ENCODE measurements at regions not wholly inside any gene's neighbourhood (a gene's known extent, or its start where the extent isn't known, plus 50 kb on each side); places are given as distances from the start of the nearest gene placed in this dataset.

GRCh38 chr2:49465157-49465831 is 311.0 kb upstream of the FSHR start:
- Mint-ChIP-seq H3K27me3 (no peaks in the 10 kb centered on the region), H3K27ac (no peak overlapping the region), H3K4me3 (no peak overlapping the region), H3K4me1 (no peaks in the 10 kb centered on the region), H3K9me3 (ENCODE audit: low read depth) (peaks cover 18% of the 10 kb centered on the region), H3K36me3 (ENCODE audit: low read depth) (no peaks in the 10 kb centered on the region)
- ChIA-PET CTCF (no interaction called here), POLR2A (no interaction called here)
- DNase-seq (no peak), ATAC-seq (no peak)
- intact Hi-C loops (cut with DNase I, micrococcal nuclease): no loop called here

GRCh38 chr2:49459314-49459993 is 305.1 kb upstream of the FSHR start:
- Mint-ChIP-seq H3K27me3 (no peaks in the 10 kb centered on the region), H3K9me3 (ENCODE audit: low read depth) (peaks cover 5% of the 10 kb centered on the region), H3K4me3 (no peak overlapping the region), H3K36me3 (ENCODE audit: low read depth) (no peaks in the 10 kb centered on the region), H3K4me1 (no peaks in the 10 kb centered on the region), H3K27ac (no peak overlapping the region)
- DNase-seq: no peak
- intact Hi-C loops (cut with DNase I, micrococcal nuclease): no loop called here
- POLR2A ChIA-PET: no interaction called here
- CTCF ChIA-PET: no interaction called here
- no peak for ATAC-seq

GRCh38 chr2:49444005-49444404 is 289.7 kb upstream of the FSHR start:
- intact Hi-C loops (cut with DNase I, micrococcal nuclease): no loop called here
- Mint-ChIP-seq H3K27me3 (no peaks in the 10 kb centered on the region), H3K36me3 (ENCODE audit: low read depth) (no peaks in the 10 kb centered on the region), H3K4me3 (no peak overlapping the region), H3K4me1 (no peaks in the 10 kb centered on the region), H3K9me3 (ENCODE audit: low read depth) (no peaks in the 10 kb centered on the region), H3K27ac (no peak overlapping the region)
- DNase-seq: no peak
- ATAC-seq: no peak
- CTCF ChIA-PET: no interaction called here
- POLR2A ChIA-PET: no interaction called here

GRCh38 chr2:49426996-49427395 is 272.7 kb upstream of the FSHR start:
- intact Hi-C loops (cut with DNase I, micrococcal nuclease): no loop called here

GRCh38 chr2:49416252-49416651 is 261.9 kb upstream of the FSHR start:
- intact Hi-C loops (cut with DNase I, micrococcal nuclease): no loop called here
- no peaks in the 10 kb centered on the region for H3K27me3 Mint-ChIP-seq
- H3K27ac Mint-ChIP-seq: no peak overlapping the region
- DNase-seq: no peak
- no peak overlapping the region for H3K4me3 Mint-ChIP-seq
- H3K9me3 Mint-ChIP-seq (ENCODE audit: low read depth): no peaks in the 10 kb centered on the region
- no peak for ATAC-seq
- ChIA-PET POLR2A (no interaction called here), CTCF (interaction anchor here (0.8 kb wide), 1 partner anchor 728 kb away, joined by 3 read pairs; no protein-coding TSS in a partner anchor)
- no peaks in the 10 kb centered on the region for H3K4me1 Mint-ChIP-seq
- H3K36me3 Mint-ChIP-seq (ENCODE audit: low read depth): no peaks in the 10 kb centered on the region

More at GRCh38 chr2:49426996-49427395, 272.7 kb upstream of the FSHR start:
- no peak overlapping the region for H3K4me3 Mint-ChIP-seq
- no peak overlapping the region for H3K27ac Mint-ChIP-seq
- ATAC-seq (no peak), DNase-seq (no peak)
- peaks cover 2% of the 10 kb centered on the region for H3K9me3 Mint-ChIP-seq (ENCODE audit: low read depth)
- no peaks in the 10 kb centered on the region for H3K27me3 Mint-ChIP-seq
- no peaks in the 10 kb centered on the region for H3K4me1 Mint-ChIP-seq
- ChIA-PET CTCF (no interaction called here), POLR2A (no interaction called here)
- H3K36me3 Mint-ChIP-seq (ENCODE audit: low read depth): no peaks in the 10 kb centered on the region

- no peak for ATAC-seq
- Mint-ChIP-seq H3K27ac (no peak overlapping the region), H3K36me3 (ENCODE audit: low read depth) (no peaks in the 10 kb centered on the region), H3K9me3 (ENCODE audit: low read depth) (peaks cover 11% of the 10 kb centered on the region), H3K4me1 (no peaks in the 10 kb centered on the region), H3K4me3 (no peak overlapping the region), H3K27me3 (no peaks in the 10 kb centered on the region)
- CTCF ChIA-PET: no interaction called here
- POLR2A ChIA-PET: no interaction called here
- DNase-seq: no peak
- intact Hi-C loops (cut with DNase I, micrococcal nuclease): no loop called here
Measured at GRCh38 chr2:49404108-49404507, 249.8 kb upstream of the FSHR start.

- DNase-seq: no peak
- H3K36me3 Mint-ChIP-seq (ENCODE audit: low read depth): no peaks in the 10 kb centered on the region
- no peaks in the 10 kb centered on the region for H3K4me1 Mint-ChIP-seq
- H3K9me3 Mint-ChIP-seq (ENCODE audit: low read depth): peaks cover 6% of the 10 kb centered on the region
- ATAC-seq: no peak
- POLR2A ChIA-PET: no interaction called here
- no peak overlapping the region for H3K27ac Mint-ChIP-seq
- no peaks in the 10 kb centered on the region for H3K27me3 Mint-ChIP-seq
- intact Hi-C loops (cut with DNase I, micrococcal nuclease): no loop called here
- CTCF ChIA-PET: no interaction called here
- no peak overlapping the region for H3K4me3 Mint-ChIP-seq
Measured at GRCh38 chr2:49403637-49404036, 249.3 kb upstream of the FSHR start.

GRCh38 chr2:49379406-49379805 is 225.1 kb upstream of the FSHR start:
- no peak overlapping the region for H3K27ac Mint-ChIP-seq
- no peaks in the 10 kb centered on the region for H3K27me3 Mint-ChIP-seq
- H3K4me1 Mint-ChIP-seq: no peaks in the 10 kb centered on the region
- H3K9me3 Mint-ChIP-seq (ENCODE audit: low read depth): peaks cover 16% of the 10 kb centered on the region
- ChIA-PET POLR2A (no interaction called here), CTCF (no interaction called here)
- H3K4me3 Mint-ChIP-seq: no peak overlapping the region
- DNase-seq (no peak), ATAC-seq (no peak)
- intact Hi-C loops (cut with DNase I, micrococcal nuclease): no loop called here
- no peaks in the 10 kb centered on the region for H3K36me3 Mint-ChIP-seq (ENCODE audit: low read depth)

GRCh38 chr2:49371128-49371701 is 216.9 kb upstream of the FSHR start:
- Mint-ChIP-seq H3K27me3 (no peaks in the 10 kb centered on the region), H3K36me3 (ENCODE audit: low read depth) (no peaks in the 10 kb centered on the region), H3K4me1 (no peaks in the 10 kb centered on the region), H3K27ac (no peak overlapping the region), H3K4me3 (no peak overlapping the region), H3K9me3 (ENCODE audit: low read depth) (peaks cover 4% of the 10 kb centered on the region)
- ChIA-PET POLR2A (no interaction called here), CTCF (no interaction called here)
- intact Hi-C loops (cut with DNase I, micrococcal nuclease): no loop called here
- DNase-seq: no peak
- ATAC-seq: no peak

- intact Hi-C loops (cut with DNase I, micrococcal nuclease): no loop called here
- ChIA-PET CTCF (no interaction called here), POLR2A (interaction anchor here (0.6 kb wide), 1 partner anchor 1781 kb away, joined by 3 read pairs; no protein-coding TSS in a partner anchor)
- DNase-seq: no peak
- Mint-ChIP-seq H3K27ac (no peak overlapping the region), H3K4me1 (no peaks in the 10 kb centered on the region), H3K9me3 (ENCODE audit: low read depth) (peaks cover 4% of the 10 kb centered on the region), H3K36me3 (ENCODE audit: low read depth) (no peaks in the 10 kb centered on the region), H3K27me3 (no peaks in the 10 kb centered on the region), H3K4me3 (no peak overlapping the region)
- no peak for ATAC-seq
Measured at GRCh38 chr2:49369650-49370049, 215.3 kb upstream of the FSHR start.

- Mint-ChIP-seq H3K4me1 (no peaks in the 10 kb centered on the region), H3K4me3 (no peak overlapping the region), H3K27me3 (no peaks in the 10 kb centered on the region), H3K9me3 (ENCODE audit: low read depth) (peaks cover 2% of the 10 kb centered on the region), H3K36me3 (ENCODE audit: low read depth) (no peaks in the 10 kb centered on the region), H3K27ac (no peak overlapping the region)
- ChIA-PET CTCF (no interaction called here), POLR2A (no interaction called here)
- DNase-seq: no peak
- intact Hi-C loops (cut with DNase I, micrococcal nuclease): no loop called here
- no peak for ATAC-seq
Measured at GRCh38 chr2:49369101-49369500, 214.8 kb upstream of the FSHR start.

- ChIA-PET POLR2A (no interaction called here), CTCF (no interaction called here)
- intact Hi-C loops (cut with DNase I, micrococcal nuclease): no loop called here
- H3K4me1 Mint-ChIP-seq: no peaks in the 10 kb centered on the region
- H3K36me3 Mint-ChIP-seq (ENCODE audit: low read depth): no peaks in the 10 kb centered on the region
- H3K9me3 Mint-ChIP-seq (ENCODE audit: low read depth): peaks cover 3% of the 10 kb centered on the region
- ATAC-seq: no peak
- no peak overlapping the region for H3K27ac Mint-ChIP-seq
- H3K4me3 Mint-ChIP-seq: no peak overlapping the region
- no peaks in the 10 kb centered on the region for H3K27me3 Mint-ChIP-seq
- DNase-seq: no peak
Measured at GRCh38 chr2:49367003-49367402, 212.7 kb upstream of the FSHR start.

Data from activated CD4-positive, alpha-beta T cell treated with anti-CD3 and anti-CD28 coated beads for 36 hours (primary cell).